Hematopoietic multipotent progenitor cell treated with erythropoietin and hydrocortisone succinate and interleukin-3 and kit ligand, for 8 days (in vitro differentiated cells): ENCODE measurements at regions not wholly inside any gene's neighbourhood (a gene's known extent, or its start where the extent isn't known, plus 50 kb on each side); places are given as distances from the start of the nearest gene placed in this dataset.
"Not testable (repeated sequence)": the region's sequence is repeated elsewhere in the genome, so short reads cannot be mapped to it uniquely, and the experiment has no call there.

Source experiments
- DNase-seq: peaks from one replicate; pipeline ENCODE4 v3.0.0-alpha.2; 2015

DNA sequence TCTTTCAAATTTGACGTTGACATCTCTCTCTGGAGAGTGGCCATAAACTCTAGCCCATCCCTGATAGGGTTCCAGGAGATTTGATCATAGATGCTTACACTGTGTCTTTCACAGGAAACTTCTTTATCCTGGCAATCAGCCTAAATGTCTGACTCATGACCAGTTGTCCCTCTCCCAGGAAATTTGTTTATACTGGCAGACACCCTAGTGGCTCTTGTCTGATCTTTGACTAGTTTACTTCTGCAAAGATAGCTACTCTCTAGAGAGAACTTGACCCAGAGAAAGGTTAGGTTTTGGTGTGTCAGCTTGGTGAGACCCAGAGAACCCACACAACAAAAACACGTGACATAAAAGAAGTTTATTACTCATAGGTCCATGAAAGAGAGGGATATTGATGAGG lies 509.8 kb downstream of the CENPC start:
- no peak for DNase-seq

DNA sequence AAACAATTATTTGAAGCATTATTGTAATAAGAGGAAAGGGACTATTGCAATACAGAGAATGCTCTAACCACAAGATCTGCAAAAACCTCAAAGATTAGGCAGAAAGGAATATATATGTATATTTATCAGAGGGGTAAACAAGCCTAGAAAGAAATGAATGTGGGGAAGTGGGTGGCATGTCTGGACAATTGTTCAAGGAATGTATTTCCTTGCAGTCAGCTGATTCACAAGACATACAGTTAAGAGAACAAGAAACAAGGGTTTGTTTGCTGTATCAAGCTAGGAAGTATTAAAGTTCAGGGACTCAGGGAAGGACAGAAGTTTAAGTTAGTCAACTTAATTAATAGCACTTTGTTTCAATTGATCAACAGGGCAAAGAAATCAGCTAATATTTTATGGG lies 514.7 kb downstream of the CENPC start:
- DNase-seq, result no peak

DNA sequence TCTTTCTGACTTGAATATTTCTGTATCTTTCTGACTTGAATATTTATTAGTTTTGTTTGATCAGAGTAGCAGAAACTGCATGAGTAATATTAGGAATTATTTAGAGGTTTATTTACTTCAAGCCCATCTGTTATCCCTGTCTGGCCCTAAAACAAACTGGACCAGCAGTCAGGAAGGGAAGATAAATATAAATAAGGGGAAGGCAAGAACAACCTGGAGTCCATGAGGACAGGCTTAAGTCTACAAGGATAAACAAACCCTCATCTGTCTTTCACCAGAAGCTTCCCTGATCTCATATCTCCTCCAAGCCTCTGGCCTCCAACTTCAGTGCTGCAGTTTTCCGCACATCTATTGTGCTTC lies 524.9 kb downstream of the CENPC start:
- DNase-seq, result no peak

DNA sequence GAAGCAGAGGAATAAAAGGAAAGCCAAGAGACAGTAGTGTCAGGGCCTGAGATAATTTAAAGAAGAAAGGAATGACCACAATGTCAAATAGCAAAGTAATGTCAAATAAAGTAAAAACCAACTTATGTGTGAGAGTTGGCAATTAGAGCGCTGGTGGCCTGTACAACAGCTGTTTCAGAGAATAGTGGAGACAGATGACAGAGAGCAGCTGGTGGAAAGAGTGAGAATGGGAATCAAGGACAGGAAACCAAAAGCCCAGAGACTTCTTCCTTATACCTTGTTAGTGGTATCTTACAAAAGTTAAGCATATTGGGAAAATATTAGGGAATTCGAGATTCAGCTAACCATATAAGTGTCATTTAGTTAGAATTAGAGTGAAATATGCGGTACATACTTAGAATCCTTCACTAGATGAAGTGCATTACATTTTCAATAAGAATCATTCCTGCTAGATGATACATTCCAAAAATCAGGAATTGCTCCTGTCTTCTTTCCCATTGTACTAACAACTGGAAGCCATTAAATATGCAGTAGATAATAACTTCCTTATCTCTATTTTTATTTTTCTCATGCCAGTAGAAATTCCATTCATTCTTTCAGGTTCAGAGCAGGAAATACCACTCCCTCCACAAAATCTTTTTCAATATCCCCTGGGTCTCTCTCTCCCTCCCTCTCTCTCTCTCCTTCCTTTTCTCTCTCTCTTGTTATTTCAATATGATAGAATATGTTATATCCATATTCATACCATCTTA lies 525.4 kb downstream of the CENPC start:
- DNase-seq, result no peak

DNA sequence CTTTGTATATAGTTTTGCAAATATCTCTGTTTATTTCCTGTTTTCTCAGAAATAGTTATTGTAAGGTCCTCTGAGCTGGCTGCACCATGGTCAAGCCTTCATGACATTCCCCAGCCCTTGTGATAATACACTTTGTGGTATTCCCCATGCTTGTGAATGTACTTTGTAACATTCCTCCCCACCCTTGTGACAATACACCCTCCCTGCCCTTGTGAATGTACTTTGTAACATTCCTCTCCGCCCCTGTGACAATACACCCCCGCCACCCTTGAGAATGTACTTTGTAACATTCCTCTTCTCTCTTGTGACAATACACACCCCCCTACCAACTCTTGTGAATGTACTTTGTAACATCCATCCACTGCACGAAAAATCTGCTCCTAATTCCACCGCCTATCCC lies 530.7 kb downstream of the CENPC start:
- no peak for DNase-seq

DNA sequence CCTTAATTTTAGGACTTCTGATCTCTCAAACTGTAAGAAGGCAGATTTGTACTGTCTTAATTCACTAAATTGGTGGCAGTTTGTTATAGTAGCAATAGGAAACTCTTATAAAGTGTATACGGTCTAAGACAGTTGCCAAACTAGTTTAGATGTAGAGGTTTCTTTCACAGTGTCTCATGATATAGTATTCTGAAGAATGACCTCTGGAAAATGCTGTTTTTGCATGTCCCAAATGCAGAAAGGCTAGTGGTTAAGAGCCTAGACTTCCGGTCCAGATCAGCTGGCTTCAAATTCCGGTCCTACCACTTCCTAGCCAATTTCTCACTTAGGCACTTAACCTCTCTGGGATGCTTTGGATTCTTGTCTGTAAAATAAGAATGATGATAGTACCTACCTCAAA lies 538.5 kb downstream of the CENPC start:
- DNase-seq, result no peak

DNA sequence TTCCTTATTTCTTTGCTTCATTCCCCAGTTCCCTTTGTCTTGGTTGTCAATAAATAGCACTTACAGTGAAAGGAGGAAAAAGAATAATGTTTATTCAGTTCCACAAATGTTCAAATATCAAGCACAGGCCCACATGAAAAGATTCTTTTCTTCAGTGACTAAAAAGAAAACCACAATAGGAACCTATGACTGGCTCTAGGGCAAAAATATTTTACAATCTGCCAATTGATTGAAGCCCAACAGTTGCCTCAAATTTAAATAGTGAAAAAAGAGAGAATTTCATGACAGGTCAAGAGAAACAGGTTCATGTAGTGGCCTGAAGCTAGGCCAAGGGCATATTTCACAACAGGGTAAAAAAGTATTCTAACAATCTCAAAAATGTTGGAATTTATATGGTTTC lies 553.8 kb downstream of the CENPC start:
- no peak for DNase-seq

DNA sequence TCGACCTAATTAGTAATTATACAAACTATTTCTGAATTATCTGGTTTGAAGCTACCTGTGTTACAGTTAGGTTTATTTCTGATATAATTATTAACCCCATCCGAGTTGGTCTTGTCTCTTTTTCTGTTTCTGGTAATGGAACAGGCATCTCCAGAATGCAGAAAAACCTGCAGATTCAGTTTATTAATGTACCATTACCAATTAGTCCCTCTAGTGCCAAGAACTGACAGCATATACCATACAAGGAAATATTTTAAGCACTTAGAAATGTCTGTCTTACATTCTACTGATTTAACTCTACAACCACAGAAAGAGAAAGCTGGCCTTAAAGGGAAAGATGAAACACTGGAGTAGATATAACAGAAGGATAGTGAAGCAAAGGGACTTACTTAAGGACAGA lies 570.6 kb downstream of the CENPC start:
- no peak for DNase-seq

DNA sequence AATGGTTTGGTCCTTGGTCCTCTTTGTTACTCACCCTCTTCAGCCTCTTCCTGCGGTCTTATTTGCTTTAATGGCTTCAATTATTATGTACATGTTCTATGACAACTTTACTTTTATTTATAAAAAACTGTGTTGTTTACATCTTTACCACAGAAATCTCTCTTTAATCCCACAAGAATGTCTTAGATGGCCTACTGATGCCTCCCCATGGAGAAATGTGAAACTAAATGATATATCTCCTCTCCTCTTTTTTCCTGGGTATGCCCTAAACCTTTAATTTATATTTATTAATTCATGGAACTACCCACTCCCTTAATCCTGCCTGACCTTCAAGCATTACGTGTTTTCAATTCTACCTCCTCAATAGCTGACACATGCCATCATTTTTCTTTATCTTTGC lies 573.2 kb downstream of the CENPC start:
- no peak for DNase-seq

DNA sequence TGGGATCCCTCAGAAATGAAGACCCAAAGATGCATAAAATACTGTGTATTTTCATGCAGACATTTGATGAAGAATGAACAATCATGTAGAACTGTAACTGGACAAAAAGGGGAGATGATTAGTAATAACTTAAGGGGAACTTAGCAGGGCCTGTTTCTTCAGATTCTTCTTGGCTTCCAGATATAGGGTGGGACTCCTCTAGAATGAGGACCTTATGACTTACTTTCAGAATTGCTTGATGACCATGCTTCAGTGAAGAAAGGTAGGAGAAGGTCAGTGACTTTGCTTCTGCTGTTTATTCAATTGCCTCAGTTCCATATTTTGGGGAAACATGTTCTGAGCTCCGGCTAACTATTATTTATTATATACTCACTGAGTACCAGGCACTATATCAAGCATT lies 580.8 kb downstream of the CENPC start:
- DNase-seq, result no peak

DNA sequence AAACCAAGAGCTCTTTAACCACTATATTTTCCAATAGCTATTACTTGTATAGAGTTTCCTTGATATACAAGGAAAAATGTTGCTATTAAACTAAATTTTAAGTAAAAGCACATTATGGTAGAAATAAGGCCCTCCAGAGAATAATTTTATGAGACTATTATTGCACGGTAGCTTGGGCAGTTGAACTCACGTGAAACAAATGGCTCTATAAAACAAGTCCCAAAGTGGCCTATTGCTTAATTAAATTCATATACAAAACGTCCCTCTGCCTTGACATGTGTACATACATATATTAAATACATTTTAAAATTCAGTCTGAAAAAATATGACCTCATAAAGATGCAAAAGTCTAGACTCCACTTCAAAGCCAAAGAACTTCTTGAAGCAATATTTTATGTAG lies 582.2 kb downstream of the CENPC start:
- no peak for DNase-seq

DNA sequence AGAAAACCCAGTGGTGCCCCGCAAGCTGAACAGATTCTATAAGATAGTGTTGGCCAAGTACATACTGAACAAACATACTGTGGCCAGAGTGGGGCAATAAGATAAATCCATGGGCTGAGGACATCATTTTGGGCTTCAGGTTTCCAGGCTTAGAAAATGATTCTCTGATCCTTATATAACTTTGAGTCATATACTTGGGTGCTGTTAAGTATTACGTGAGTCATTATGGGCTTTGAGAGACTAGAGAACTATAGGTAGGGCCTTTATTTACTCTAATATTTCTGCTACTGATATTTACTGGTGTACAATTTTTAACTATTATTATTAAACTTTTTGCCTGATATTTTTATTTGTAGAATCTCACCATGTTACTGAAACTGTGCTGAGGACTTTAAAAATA lies 586.1 kb downstream of the CENPC start:
- DNase-seq, result no peak

DNA sequence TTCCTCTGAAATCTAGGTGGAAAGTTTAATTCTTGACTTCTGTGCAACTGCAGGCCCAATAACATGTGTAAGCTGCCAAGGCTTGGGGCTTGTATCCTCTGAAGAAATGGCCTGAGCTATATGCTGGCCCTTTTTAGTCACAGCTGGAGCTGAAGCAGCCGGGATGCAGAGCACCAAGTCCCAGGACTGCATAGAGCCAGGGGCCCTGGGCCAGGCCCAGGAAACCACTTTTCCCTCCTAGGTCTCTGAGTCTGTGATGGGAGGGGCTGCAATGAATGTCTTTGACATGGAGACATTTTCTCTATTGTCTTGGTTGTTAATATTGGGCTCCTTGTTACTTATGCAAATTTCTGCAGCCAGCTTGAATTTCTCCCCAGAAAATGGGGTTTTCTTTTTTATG lies 588.5 kb downstream of the CENPC start:
- DNase-seq, result no peak

DNA sequence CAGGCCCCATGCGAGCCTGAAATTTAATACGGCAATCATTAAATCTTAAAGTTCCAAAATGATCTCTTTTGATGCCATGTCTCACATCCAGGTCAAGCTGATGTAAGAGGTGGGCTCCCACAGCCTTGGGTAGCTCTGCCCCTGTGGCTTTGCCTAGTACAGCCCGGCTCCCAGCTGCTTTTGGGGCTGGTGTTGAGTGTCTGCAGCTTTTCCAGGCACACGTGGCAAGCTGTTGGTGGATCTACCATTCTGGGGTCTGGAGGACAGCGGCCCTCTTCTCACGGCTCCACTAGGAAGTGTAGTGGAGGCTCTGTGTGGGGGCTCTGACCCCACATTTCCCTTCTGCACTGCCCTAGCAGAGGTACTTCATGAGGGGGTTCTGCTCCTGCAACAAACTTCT lies 588.9 kb downstream of the CENPC start:
- DNase-seq, result no peak

DNA sequence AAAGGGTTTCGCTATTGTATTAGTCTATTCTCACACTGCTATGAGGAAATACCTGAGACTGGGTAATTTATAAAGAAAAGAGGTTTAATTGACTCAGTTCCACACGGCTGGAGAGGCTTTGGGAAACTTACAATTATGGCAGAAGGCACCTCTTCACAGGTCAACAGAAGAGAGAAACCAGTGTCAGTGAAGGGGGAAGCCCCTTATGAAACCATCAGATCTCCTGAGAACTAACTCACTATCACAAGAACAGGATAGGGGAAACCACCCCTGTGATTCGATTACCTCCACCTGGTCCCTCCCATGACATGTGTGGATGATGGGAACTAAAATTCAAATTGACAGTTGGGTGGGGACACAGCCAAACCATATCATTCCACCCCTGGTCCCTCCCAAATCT lies 589.5 kb downstream of the CENPC start:
- no peak for DNase-seq

DNA sequence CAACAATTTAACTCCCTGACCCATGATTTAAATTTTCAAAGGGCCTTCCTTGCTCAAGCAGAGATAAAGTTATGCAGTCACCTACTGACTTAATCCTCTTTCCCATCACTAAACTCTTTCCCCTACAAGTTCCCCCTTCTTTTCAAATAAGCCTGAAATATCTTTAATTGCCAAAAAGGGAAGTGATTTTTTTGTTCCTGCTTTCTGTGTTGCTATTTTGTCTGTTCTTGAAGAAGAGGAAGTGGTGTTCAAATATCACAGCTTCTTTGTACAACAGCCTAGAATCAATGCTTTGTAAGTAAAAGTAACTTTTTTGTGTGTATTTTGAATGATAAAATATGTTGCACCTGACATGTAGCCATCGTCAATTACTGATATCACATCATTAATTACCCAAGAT lies 595.9 kb downstream of the CENPC start:
- DNase-seq, result no peak

DNA sequence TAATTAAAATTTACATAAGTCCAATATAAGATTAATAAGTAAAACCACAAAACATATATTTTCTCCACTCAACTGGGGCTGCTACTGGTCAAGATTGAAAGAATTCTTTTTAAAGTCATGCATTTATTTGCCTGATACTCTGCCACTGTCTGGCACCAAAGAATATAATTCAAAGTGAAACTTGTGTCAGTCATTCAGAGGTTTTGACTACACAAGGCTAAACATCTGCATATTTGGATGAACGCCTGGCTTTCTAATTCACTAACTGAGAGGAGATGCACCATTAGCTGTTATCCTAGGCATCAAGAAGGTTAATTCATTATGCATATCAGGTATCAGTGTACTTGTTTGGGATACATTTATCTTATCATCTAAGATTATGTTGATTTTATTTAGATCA lies 598.5 kb downstream of the CENPC start:
- no peak for DNase-seq

DNA sequence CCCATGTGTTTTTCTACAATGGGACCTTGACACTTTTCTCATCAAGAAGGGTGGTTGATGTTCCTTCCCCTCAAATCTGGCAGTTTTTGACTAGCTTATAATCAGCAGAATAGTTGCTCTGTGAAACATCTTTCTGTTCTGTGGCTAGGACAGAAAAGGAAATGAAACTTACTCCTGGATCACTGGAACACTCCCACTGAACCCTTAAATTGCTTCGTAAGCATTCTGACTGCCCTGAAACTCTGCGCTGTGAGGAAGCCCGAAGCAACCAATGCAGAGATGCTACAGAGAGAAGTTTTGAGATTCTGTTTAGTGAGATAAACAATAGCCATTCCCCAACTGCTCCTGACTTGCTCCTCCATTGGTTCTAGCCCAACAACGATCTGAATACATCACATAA lies 602.2 kb downstream of the CENPC start:
- DNase-seq, result no peak

DNA sequence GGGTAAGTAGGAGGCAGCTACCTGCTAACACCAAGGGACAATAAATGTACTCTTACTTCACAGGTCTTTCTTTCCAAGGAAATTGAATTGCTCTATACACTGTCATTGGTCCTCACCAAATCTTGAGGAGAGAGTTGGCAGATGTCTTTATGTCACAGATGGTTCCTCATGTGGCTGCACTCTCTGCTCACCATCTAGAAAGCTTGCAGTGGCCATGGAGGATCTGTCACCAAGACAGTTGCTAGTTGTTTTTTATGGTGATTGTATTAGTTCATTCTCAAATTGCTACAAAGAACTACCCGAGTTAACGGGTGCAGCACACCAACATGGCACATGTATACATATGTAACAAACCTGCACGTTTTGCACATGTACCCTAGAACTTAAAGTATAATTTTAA lies 613.3 kb downstream of the CENPC start:
- not testable (repeated sequence) for DNase-seq

DNA sequence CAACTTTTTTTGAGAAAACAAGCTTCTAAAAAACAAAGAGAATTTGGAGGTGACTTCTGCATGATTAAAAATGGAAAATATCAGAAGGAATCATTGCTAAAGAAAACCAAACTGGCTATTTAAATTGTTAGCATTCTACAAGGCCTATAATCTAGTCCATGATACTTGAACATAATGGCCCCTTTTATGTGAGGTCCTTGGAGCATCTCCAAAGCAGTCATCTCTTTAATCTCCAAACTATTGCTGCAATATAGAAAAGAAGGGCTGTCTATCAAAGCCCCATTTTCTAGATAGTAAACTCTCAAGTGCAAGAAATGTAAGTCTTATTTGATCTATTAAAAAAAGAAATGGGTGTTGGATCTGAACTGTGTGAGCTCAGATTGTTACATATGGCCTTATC lies 615.1 kb downstream of the CENPC start:
- no peak for DNase-seq

DNA sequence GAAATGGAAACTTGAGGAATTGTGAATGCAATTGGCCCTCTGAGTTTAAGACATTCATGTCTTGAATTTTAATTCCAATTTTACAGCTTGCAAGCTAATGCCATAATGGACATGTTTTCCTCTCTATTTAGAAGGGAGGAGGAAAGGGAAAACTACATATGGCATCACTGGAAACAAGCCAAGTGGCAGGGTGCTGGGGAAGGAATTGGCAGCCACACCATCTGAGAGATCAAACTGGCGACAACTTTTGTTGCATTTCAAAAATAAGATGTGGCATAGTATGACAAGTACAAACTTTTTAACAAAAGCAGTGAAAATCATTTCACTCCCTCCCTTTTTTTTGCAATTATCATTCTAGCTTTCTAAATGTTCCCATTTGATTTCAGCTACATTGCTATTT lies 615.6 kb downstream of the CENPC start:
- DNase-seq, result no peak

DNA sequence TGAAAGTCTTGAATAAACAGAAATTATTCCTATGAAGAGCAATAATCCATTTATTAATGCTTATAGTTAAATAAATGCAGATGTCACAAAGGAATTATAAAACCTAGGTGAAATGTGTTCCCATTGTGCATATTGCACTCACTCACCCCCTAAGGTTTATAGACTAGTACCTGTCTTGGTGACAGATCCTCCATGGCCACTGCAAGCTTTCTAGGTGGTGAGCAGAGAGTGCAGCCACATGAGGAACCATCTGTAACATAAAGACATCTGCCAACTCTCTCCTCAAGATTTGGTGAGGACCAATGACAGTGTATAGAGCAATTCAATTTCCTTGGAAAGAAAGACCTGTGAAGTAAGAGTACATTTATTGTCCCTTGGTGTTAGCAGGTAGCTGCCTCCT lies 616.4 kb downstream of the CENPC start:
- DNase-seq, result not testable (repeated sequence)

DNA sequence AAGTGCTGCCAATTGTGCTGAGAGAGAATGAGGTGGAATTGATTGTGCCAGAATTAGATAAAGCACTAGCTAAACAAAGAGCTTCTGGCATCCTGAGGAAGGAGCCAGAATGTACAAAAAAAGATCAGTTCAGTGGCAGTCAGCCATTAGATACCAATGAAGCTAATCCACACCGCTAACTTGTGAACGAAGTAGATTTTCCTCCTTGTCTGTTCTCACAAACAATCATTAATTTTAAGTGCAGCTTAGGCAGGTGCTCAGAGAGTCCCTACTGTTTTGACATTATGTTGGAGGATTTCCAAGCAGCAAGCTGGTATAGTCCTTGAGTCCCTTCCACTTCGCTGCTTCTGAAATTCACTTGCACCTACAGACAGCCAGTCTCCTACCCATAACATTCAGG lies 617.4 kb downstream of the CENPC start:
- DNase-seq, result no peak

DNA sequence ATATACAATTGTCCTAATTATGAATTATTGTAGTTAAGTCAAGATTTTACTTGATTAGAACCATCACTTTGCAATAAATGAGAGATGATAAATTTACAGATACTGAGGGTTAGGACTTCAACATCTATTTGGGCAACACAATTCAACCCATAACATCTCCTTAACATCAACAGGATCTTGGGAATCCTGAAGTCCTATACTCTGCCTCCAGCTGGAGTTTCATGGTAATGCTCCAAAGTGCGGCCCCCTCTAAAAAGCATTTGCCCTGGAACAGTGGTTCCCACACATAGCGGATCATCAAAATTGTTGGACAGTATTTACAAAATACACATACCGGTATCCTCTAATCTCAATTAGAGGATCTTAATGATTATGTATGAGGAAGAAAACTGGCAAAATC lies 618.6 kb downstream of the CENPC start:
- DNase-seq, result no peak

DNA sequence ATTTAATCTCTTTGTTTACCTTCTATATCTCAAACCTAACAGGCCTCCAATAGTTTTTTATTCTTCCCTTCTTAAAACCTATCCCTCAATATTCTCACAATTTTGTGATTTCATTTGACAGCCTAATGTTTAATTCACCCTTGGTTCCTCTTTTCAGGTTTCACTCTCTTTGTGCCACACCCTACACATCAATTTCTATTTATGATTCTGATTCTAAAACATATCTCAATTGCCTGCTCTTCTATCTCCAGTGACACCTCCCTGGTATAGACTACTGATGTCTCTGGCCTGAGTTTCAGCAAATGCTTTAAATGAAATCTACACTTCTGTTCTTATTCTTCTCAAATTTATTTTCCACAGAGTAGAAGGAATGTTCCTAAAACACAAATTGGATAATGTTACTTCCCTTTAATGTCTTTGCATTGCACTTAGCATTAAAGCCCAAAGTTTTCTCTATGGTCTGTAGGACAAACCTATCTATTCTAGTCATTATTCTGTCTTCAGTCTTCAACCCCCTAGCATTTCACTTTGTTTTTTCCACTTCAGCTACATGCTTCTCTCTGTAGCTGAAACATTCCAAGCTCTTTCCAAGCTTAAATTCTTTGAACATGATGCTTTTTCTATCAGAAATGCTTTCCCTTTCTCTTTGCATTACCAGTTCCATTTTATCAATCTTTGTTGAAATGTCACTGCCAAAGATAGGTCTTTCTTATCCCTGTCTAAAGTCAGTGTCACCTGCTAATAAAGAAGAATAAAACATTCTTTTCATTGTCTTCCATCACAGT lies 622.0 kb downstream of the CENPC start:
- DNase-seq, result no peak
